22Rv1 (cell line): ENCODE measurements at regions not wholly inside any gene's neighbourhood (a gene's known extent, or its start where the extent isn't known, plus 50 kb on each side); places are given as distances from the start of the nearest gene placed in this dataset.

Source experiments
- CTCF ChIP-seq: fragments of 450-650 bp; IDR thresholded peaks from 2 replicates; pipeline ENCODE4 v1.5.1; 2017; ENCODE audit warnings: mild to moderate bottlenecking
- ZFX ChIP-seq: fragments of 450-650 bp; IDR thresholded peaks from 2 replicates; pipeline ENCODE4 v1.6.1; 2017; ENCODE audit warnings: antibody characterized with exemption, borderline replicate concordance

- TF ChIP-seq CTCF: no peak
- TF ChIP-seq ZFX: no peak
These were observed 270.5 kb downstream of the DMRT2 start for GRCh38 chr9:1320607-1321195.
